DND-41 (cell line): ENCODE measurements at regions not wholly inside any gene's neighbourhood (a gene's known extent, or its start where the extent isn't known, plus 50 kb on each side); places are given as distances from the start of the nearest gene placed in this dataset.

Source experiments
- ATAC-seq: fragments of 200-7000 bp; cut with Tn5 transposase; 3 replicates; pipeline ENCODE4 v1.9.1; 2021; ENCODE audit warnings: low read depth; ENCODE audit not compliant: insufficient read depth
- DNase-seq: peaks from one replicate; pipeline ENCODE4 v3.0.0-alpha.2; 2020
- H2AFZ ChIP-seq: 2 replicates; pipeline ENCODE4 v1.6.0; 2012; ENCODE audit warnings: low read depth, low read length
- H3K27ac ChIP-seq: 2 replicates; pipeline ENCODE4 v1.5.1; 2012; ENCODE audit warnings: low read length, inconsistent platforms
- H3K27me3 ChIP-seq: fragments of 200-600 bp; sonication (generic); 2 replicates; pipeline ENCODE4 v1.6.0; 2012; ENCODE audit warnings: low read length, mild to moderate bottlenecking, inconsistent platforms; ENCODE audit not compliant: insufficient read depth, poor library complexity
- H3K36me3 ChIP-seq: 2 replicates; pipeline ENCODE4 v1.5.1; 2012; ENCODE audit warnings: low read length, inconsistent platforms; ENCODE audit not compliant: insufficient read depth
- H3K4me1 ChIP-seq: 2 replicates; pipeline ENCODE4 v1.5.1; 2012; ENCODE audit warnings: mild to moderate bottlenecking, low read length; ENCODE audit not compliant: insufficient read depth
- H3K4me2 ChIP-seq: 2 replicates; pipeline ENCODE4 v1.6.0; 2012; ENCODE audit warnings: mild to moderate bottlenecking, moderate library complexity, low read length, inconsistent platforms; ENCODE audit not compliant: insufficient read depth
- H3K4me3 ChIP-seq, 2 experiments: fragments of 200-600 bp in 1 of 2; shearing (Covaris generic) in 1 of 2; 2 replicates each; pipeline ENCODE4 v1.5.1; 2012 to 2016; ENCODE audit warnings: inconsistent platforms in 2 of 2, low read length in 2 of 2, mild to moderate bottlenecking in 2 of 2, low read depth in 1 of 2, moderate library complexity in 1 of 2
- H3K79me2 ChIP-seq: 2 replicates; pipeline ENCODE4 v1.6.0; 2012; ENCODE audit warnings: low read length, inconsistent platforms; ENCODE audit not compliant: insufficient read depth
- H3K9ac ChIP-seq: 2 replicates; pipeline ENCODE4 v1.6.0; 2012; ENCODE audit warnings: low read depth, mild to moderate bottlenecking, inconsistent platforms, low read length, moderate library complexity
- H3K9me3 ChIP-seq: 2 replicates; pipeline ENCODE4 v1.5.1; 2012; ENCODE audit warnings: low read length, moderate library complexity, mild to moderate bottlenecking, inconsistent platforms; ENCODE audit not compliant: insufficient read depth, severe bottlenecking
- H4K20me1 ChIP-seq: 2 replicates; pipeline ENCODE4 v1.6.0; 2012; ENCODE audit warnings: low read length; ENCODE audit not compliant: insufficient read depth
- EZH2 ChIP-seq: IDR thresholded peaks from 3 replicates; pipeline ENCODE4 v1.6.1; 2012; ENCODE audit warnings: borderline replicate concordance, low read depth, mild to moderate bottlenecking, moderate library complexity, low read length, inconsistent platforms; ENCODE audit not compliant: severe bottlenecking
- TF ChIP-seq, protein P1 (sequence below): IDR thresholded peaks from 2 replicates; pipeline ENCODE4 v1.5.1; 2012; ENCODE audit warnings: borderline replicate concordance, low read length, moderate library complexity, mild to moderate bottlenecking; ENCODE audit not compliant: poor library complexity, severe bottlenecking; ENCODE audit errors: extremely low read depth

GRCh38 chr4:189792924-189793618 is 147.6 kb upstream of the FRG1 start:
- Histone ChIP-seq H4K20me1 (no peaks in the 10 kb centered on the region), H3K4me2 (no peak overlapping the region), H3K4me3 (no peak overlapping the region), H3K36me3 (no peaks in the 10 kb centered on the region), H3K9me3 (no peaks in the 10 kb centered on the region), H3K4me1 (no peaks in the 10 kb centered on the region), H2AFZ (no peak overlapping the region), H3K27ac (no peak overlapping the region), H3K9ac (no peak overlapping the region), H3K27me3 (no peaks in the 10 kb centered on the region), H3K79me2 (no peaks in the 10 kb centered on the region)
- no peak for TF ChIP-seq EZH2
- TF ChIP-seq, protein P1, sequence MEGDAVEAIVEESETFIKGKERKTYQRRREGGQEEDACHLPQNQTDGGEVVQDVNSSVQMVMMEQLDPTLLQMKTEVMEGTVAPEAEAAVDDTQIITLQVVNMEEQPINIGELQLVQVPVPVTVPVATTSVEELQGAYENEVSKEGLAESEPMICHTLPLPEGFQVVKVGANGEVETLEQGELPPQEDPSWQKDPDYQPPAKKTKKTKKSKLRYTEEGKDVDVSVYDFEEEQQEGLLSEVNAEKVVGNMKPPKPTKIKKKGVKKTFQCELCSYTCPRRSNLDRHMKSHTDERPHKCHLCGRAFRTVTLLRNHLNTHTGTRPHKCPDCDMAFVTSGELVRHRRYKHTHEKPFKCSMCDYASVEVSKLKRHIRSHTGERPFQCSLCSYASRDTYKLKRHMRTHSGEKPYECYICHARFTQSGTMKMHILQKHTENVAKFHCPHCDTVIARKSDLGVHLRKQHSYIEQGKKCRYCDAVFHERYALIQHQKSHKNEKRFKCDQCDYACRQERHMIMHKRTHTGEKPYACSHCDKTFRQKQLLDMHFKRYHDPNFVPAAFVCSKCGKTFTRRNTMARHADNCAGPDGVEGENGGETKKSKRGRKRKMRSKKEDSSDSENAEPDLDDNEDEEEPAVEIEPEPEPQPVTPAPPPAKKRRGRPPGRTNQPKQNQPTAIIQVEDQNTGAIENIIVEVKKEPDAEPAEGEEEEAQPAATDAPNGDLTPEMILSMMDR, result peak; percentile 96
- ATAC-seq, result peak; percentile 93
- DNase-seq, result peak; percentile 79

GRCh38 chr4:189800545-189801088 is 140.1 kb upstream of the FRG1 start:
- Histone ChIP-seq H3K79me2 (no peaks in the 10 kb centered on the region), H2AFZ (no peak overlapping the region), H3K36me3 (no peaks in the 10 kb centered on the region), H4K20me1 (no peaks in the 10 kb centered on the region), H3K4me3 (no peak overlapping the region), H3K27me3 (no peaks in the 10 kb centered on the region), H3K9me3 (no peaks in the 10 kb centered on the region), H3K4me2 (no peak overlapping the region), H3K4me1 (no peaks in the 10 kb centered on the region), H3K9ac (no peak overlapping the region), H3K27ac (no peak overlapping the region)
- DNase-seq, result no peak
- ATAC-seq, result no peak
- TF ChIP-seq EZH2, result no peak
- TF ChIP-seq, protein P1, result no peak

- Histone ChIP-seq H3K27ac (no peak overlapping the region), H3K27me3 (no peaks in the 10 kb centered on the region), H2AFZ (no peak overlapping the region), H3K9me3 (no peaks in the 10 kb centered on the region), H3K4me3 (no peak overlapping the region), H3K9ac (no peak overlapping the region), H4K20me1 (no peaks in the 10 kb centered on the region), H3K4me2 (no peak overlapping the region), H3K4me1 (no peaks in the 10 kb centered on the region), H3K36me3 (no peaks in the 10 kb centered on the region), H3K79me2 (no peaks in the 10 kb centered on the region)
- ATAC-seq (no peak), DNase-seq (no peak)
- TF ChIP-seq EZH2, result no peak
- TF ChIP-seq, protein P1, result peak; percentile 24
These were observed 137.8 kb upstream of the FRG1 start for GRCh38 chr4:189802884-189803283.
